ENCODE measurements at regions not wholly inside any gene's neighbourhood (a gene's known extent, or its start where the extent isn't known, plus 50 kb on each side); places are given as distances from the start of the nearest gene placed in this dataset.
"Not testable (repeated sequence)": the region's sequence is repeated elsewhere in the genome, so short reads cannot be mapped to it uniquely, and the experiment has no call there.

DNA sequence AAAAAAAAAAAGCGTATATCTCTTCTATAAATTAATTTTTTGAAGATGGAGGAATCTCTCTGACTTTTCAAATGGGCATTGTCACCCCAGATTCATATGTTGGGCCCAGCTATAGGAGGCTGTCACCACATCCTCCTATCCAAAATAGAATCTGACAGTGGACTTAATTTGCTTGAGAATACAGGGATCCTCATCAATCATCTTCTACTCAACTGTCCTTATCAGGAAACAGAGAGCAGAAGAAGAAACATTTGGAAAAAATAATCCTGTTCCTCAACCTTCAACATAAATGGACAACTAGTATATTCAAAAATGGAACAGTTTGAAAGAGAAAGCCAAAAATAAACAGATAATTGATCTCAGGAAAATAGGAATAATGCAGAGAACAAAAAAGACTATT, 725.4 kb upstream of the INTU start:
- no peak overlapping the region for H3K27ac Mint-ChIP-seq
- peaks cover 9 to 13% of the 10 kb centered on the region in 2 donors for H3K9me3 Mint-ChIP-seq
- ATAC-seq = no peak
- H3K36me3 Mint-ChIP-seq = no peaks in the 10 kb centered on the region
- DNase-seq (ENCODE audit: low spot score in 2 of 2) = no peak

DNA sequence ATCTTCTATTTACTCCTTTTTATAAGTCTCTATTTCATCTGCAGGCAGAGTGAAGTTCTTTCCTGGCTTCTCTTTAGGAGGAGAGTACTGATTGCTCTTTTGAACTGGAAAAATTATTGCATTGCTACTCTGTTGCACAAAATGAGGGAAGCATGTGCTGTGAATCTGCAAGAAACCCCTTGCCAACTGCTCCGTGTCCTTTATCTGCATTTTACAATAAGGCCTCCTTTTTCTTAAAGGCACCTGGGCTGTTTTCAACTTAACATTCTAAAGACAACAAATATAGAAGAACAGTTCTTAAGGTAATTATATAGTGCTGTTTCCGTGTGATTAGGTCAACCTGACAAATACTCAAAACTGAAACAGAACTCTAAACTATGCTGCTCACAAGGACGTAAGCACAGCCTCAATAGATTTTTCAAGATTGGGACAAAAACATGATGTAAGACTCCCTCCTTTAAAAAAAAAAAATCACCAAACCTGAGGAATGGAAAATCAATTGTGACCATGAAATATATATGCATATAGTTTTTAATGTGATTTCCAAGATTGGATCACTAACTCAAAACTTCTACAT, 716.6 kb upstream of the INTU start:
- Mint-ChIP-seq H3K36me3 (peaks cover 0 to 4% of the 10 kb centered on the region in 2 donors), H3K9me3 (peaks cover 10 to 14% of the 10 kb centered on the region in 2 donors)
- no peak for ATAC-seq

DNA sequence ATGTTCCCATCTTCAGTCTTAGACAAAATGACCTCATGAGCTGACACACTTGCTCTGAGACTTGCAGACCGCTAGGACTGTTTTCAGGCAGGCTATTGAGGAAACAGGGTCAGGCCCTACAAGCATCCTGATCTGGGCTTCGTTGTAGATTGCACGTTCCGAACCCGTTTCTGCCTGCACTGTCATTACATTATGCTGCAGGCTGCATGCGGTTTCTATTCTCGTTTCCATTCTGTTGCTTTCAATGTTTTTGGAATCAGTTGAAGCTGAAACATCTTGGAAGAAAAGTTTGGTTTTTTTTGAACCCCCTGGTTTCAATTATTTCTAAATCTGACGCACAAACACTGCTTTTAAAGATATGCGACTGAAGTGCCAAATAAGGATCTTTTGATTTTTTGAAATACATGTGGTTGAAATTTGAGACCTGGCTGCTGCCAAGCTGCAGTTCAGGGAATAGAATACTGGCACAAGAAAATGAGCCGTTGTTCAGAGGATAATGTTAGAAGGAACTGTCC, 716.1 kb upstream of the INTU start:
- H3K27ac Mint-ChIP-seq = no peak overlapping the region
- no peak for DNase-seq (ENCODE audit: low spot score in 2 of 2)
- peaks cover 10 to 14% of the 10 kb centered on the region in 2 donors for H3K9me3 Mint-ChIP-seq
- no peak for ATAC-seq
- H3K36me3 Mint-ChIP-seq = peaks cover 0 to 4% of the 10 kb centered on the region in 2 donors

More for the DNA sequence above, 716.6 kb upstream of the INTU start:
- H3K27ac Mint-ChIP-seq = no peak overlapping the region
- no peak for DNase-seq (ENCODE audit: low spot score in 2 of 2)

DNA sequence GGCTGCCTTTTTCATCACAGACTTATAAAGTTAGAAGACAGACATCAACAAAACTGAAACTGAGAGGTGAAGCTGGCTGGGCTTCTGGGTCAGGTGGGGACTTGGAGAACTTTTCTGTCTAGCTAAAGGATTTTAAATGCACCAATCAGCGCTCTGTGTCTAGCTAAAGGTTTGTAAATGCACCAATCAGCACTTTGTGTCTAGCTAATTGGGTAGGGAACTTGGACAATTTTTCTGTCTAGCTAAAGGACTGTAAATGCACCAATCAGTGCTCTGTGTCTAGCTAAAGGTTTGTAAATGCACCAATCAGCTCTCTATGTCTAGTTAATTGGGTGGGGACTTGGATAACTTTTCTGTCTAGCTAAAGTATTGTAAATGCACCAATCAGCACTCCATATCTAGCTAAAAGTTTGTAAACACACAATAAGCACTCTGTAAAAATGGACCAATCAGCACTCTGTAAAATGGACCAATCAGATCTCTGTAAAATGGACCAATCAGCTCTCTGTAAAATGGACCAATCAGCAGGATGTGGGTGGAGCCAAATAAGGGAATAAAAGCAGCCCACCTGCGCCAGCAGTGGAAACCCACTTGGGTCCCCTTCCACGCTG, 710.3 kb upstream of the INTU start:
- DNase-seq (ENCODE audit: low spot score in 2 of 2); H3K27ac Mint-ChIP-seq; H3K36me3 Mint-ChIP-seq; ATAC-seq: not testable (repeated sequence)
- peaks cover 0 to 13% of the 10 kb centered on the region in 2 donors for H3K9me3 Mint-ChIP-seq

DNA sequence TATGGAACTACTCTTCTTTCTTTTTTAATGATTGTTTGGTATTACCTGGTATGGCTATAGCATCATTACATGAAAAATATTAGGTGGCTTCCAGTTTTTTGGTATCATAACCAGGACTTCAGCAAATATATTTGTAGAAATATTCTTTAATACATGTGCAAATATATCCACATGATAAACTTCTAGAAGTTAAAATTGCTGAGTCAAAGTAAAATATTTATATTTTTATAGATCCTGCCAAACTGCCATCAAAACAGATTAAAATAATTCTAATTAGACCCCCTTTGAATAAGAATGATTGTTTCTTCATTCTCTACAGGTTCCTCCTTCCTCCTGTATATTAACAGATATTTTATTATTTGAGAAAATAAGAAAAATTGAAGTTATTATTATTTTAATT, 708.5 kb upstream of the INTU start:
- H3K36me3 Mint-ChIP-seq = no peaks in the 10 kb centered on the region
- no peak overlapping the region for H3K27ac Mint-ChIP-seq
- H3K9me3 Mint-ChIP-seq = peaks cover 0 to 4% of the 10 kb centered on the region in 2 donors
- DNase-seq (ENCODE audit: low spot score in 2 of 2) = no peak
- ATAC-seq = no peak

DNA sequence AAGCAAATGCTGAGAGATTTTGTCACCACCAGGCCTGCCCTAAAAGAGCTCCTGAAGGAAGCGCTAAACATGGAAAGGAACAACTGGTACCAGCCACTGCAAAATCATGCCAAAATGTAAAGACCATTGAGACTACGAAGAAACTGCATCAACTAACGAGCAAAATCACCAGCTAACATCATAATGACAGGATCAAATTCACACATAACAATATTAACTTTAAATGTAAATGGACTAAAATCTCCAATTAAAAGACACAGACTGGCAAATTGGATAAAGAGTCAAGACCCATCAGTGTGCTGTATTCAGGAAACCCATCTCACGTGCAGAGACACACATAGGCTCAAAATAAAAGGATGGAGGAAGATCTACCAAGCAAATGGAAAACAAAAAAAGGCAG, 702.7 kb upstream of the INTU start:
- not testable (repeated sequence) for H3K36me3 Mint-ChIP-seq, H3K9me3 Mint-ChIP-seq, ATAC-seq

DNA sequence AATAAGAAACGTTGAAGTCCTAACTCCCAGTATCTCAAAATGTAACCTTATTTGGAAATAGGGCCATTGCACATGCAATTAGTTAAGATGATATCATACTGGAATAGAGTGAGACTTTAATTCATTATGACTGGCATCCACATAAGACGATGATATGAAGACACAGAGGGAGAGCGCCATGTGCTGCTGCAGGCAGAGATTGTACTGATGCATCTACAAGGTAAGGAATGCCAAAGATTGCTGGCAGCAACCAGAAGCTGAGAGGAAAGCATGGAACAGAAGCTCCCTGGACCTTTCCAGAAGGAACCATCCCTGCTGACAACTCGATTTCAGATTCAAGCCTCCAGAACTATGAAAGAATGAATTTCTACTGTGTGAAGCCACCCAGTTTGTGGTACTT, 697.0 kb upstream of the INTU start:
- H3K36me3 Mint-ChIP-seq = no peaks in the 10 kb centered on the region
- H3K27ac Mint-ChIP-seq = no peak overlapping the region
- DNase-seq (ENCODE audit: low spot score in 2 of 2) (no peak), ATAC-seq (no peak)
- H3K9me3 Mint-ChIP-seq = peaks cover 6 to 13% of the 10 kb centered on the region in 2 donors

More for the DNA sequence above, 702.7 kb upstream of the INTU start:
- not testable (repeated sequence) for DNase-seq (ENCODE audit: low spot score in 2 of 2); H3K27ac Mint-ChIP-seq

DNA sequence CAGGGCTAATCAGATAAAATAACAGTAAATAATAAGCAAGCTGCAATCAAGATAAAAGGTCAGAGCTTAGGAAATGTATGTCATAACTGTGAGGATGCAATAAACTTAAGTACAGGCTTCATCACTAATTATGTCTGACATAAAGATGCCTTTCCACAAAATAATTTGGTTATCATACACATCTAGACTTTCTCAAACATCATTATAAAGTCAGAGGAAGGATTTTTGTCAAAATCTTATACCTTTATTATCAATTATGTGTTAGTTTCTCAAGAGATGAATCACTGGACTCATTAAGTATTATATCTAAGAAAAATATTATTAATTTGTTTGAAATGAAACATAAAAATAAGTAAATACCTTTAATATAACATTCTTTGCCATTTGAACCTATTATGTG, 695.4 kb upstream of the INTU start:
- Mint-ChIP-seq H3K9me3 (peaks cover 9 to 20% of the 10 kb centered on the region in 2 donors), H3K27ac (no peak overlapping the region), H3K36me3 (no peaks in the 10 kb centered on the region)
- ATAC-seq (no peak), DNase-seq (ENCODE audit: low spot score in 2 of 2) (no peak)

DNA sequence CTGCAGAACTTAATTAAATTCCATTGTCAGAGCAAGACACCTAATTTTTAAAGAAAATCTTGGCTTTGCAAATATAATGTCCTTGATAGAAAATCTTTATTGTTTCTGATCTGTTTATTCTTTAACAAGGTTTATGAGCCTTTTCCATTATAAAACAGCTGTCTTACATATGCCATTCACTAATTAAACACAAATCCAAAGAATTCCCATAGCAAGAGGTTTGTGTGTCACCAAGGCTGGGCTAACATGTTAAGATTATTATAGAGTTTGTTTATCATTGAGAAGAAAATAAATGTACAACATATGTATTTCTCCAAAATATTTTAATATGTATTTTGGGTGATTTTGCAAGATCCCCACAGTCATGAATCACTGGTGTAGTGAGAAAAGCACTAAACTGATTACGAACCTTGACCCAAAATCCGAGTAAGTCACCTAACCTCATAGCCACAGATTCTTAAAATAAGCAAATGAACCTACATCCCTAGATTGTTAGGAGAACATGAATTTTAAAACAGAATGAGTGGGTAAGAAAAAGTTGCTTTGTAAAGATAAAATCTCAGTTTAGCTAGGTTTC, 694.8 kb upstream of the INTU start:
- Mint-ChIP-seq H3K9me3 (peaks cover 9 to 21% of the 10 kb centered on the region in 2 donors), H3K27ac (no peak overlapping the region), H3K36me3 (no peaks in the 10 kb centered on the region)
- DNase-seq (ENCODE audit: low spot score in 2 of 2) (no peak), ATAC-seq (no peak)

DNA sequence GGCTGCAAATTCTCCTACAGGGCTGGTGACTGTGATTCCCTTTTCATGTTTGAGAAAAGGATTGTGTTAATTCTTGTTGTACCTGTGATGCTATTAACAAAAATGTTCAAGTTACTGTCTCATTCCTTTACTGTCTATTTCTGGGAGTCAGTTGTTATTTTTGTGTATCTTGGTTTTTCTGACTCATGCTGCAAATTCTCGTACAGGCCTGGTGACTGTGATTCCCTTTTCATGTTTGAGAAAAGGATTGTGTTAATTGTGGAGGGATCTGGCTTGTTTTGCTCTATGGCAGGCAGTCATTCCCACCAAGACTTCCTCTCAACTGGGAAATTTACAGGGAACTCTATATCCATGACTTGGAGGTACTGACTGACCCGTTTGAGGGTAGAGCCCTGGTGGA, 693.4 kb upstream of the INTU start:
- DNase-seq (ENCODE audit: low spot score in 2 of 2) (no peak), ATAC-seq (no peak)
- H3K27ac Mint-ChIP-seq = no peak overlapping the region
- no peaks in the 10 kb centered on the region for H3K36me3 Mint-ChIP-seq
- H3K9me3 Mint-ChIP-seq = peaks cover 9 to 21% of the 10 kb centered on the region in 2 donors

DNA sequence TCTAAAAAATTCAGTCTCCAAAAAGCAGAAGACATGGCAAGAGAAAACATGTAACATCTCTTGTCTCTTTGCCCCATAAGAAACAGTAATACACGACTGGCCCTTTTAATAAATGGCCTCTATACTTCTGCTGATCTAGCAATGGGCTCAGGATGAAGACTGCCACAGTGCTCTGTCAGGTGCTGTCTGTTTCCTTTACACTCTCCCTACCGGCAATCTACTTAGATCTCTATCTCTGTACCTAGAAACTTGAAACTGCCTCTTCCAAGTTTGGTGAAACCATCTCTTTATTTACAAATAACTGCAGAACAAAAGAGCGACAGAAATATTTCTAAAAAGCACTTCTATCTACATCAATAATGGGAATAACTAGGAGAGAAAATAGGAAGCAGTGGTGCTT, 685.2 kb upstream of the INTU start:
- ATAC-seq (no peak), DNase-seq (ENCODE audit: low spot score in 2 of 2) (no peak)
- Mint-ChIP-seq H3K9me3 (peaks cover 4 to 9% of the 10 kb centered on the region in 2 donors), H3K27ac (no peak overlapping the region), H3K36me3 (no peaks in the 10 kb centered on the region)

DNA sequence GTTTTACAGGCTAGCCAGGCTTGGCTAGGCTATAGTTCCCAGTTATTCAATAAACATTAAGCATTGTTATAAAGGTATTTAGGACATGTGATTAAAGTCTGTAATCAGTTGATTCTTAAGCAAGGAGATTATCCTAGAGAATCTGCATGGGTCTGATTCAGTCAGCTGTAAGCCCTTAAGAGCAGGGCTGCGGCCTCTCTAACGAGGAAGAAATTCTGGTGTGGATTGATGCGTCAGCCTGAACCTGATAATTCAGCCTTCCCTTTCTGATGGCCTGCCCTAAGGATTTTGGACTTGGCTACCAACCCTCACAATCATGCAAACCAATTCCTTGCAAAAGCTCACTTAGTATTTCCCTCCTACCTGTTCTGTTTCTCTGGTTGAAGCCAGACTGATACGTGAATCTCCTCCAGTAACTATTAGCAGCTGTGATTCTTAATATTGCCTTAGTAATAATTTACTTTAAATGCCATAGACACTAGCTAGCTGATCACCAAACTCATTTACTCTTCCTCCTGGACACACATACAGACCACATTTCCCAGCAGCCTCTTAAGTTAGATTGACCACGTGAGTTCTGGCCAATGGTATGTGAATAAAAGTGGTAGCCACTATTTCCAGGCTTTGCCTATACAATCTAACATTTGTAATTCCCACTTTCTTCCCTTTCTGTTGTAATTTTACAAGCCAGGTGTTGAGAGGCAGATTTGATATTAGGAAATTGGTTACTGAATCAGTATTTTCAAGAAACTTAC, 678.0 kb upstream of the INTU start:
- DNase-seq (ENCODE audit: low spot score in 2 of 2) (no peak), ATAC-seq (no peak)
- peaks cover 0 to 10% of the 10 kb centered on the region in 2 donors for H3K9me3 Mint-ChIP-seq
- H3K36me3 Mint-ChIP-seq = peaks cover 0 to 5% of the 10 kb centered on the region in 2 donors
- H3K27ac Mint-ChIP-seq = no peak overlapping the region

DNA sequence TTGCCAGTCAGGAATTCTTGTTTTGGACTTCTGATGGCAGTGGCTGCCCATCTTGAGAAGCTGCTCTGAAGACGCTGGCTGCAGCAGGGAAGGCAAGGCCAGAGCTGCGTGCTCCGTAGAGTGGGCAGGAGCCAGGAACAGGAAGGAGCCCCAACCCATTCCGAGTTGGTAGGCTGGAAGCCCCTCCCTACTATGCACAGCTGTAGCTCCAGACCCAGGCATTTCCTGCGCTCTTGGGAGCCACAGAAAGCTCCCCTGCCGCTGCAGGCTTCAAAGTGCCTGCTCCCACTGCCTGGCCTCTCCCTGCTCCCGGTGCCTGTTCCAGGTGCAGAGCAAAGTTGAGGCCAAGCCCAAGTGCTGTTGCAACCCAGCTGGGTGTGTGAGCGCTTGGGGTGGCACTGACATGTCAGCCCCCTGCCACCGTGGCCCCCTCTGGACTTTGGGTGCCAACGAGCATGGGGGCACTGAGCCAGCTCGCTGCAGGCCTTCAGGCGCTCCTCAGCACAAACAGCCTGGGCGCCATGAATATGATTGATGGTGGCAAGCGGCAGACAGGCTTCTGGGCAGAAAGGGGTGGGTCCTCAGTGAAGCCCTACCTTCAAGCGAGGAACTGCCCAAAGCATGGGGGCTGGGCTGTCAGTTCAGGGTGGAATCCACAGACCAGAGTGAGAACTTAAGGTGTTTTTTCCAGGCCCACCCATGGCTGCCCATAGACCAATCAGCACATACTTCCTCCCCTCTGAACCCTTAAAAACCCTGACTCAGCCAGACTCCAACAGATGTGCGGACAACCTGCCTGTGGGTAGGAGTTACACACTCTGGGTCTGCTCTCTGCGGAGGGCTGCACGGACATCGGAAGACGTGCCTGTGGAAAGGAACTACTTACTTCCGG, 677.2 kb upstream of the INTU start:
- no peak for ATAC-seq
- H3K36me3 Mint-ChIP-seq = peaks cover 0 to 5% of the 10 kb centered on the region in 2 donors
- H3K9me3 Mint-ChIP-seq = peaks cover 0 to 10% of the 10 kb centered on the region in 2 donors
- DNase-seq (ENCODE audit: low spot score in 2 of 2) = no peak
- no peak overlapping the region for H3K27ac Mint-ChIP-seq

DNA sequence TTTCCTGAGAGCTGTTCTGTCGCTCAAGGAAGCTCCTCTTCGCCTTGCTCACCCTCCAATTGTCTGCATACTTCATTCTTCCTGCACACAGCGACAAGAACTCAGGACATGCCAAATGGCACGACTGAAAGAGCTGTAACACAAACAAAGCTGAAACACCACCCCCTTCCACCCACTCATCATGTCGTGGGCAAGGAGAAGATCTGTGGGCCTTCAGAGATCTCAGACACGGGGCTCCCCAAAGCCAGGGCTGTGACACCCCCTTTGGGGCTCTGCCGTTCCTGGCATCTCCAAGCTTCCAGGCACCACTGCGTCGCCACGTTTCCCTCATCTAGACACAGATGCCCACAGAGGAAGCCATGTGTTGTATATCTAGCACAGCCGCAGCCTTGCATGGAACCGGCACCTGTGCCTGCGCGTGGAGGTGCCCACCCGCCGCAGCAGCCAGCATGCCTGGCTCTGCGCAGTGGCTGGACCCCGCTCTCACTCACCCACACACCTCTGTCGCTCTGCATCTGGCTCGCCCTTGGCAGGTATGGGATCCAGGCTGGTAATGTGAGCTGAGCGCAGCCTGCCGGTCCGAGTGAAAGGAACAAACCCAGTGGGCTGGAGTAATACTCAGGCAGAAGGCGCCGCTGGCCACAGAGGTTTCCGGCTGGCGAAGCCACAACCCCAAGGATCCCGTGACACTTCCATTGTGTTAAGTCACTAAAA, 676.4 kb upstream of the INTU start:
- Mint-ChIP-seq H3K27ac (no peak overlapping the region), H3K9me3 (peaks cover 0 to 10% of the 10 kb centered on the region in 2 donors), H3K36me3 (peaks cover 0 to 5% of the 10 kb centered on the region in 2 donors)
- no peak for DNase-seq (ENCODE audit: low spot score in 2 of 2)
- ATAC-seq = no peak

DNA sequence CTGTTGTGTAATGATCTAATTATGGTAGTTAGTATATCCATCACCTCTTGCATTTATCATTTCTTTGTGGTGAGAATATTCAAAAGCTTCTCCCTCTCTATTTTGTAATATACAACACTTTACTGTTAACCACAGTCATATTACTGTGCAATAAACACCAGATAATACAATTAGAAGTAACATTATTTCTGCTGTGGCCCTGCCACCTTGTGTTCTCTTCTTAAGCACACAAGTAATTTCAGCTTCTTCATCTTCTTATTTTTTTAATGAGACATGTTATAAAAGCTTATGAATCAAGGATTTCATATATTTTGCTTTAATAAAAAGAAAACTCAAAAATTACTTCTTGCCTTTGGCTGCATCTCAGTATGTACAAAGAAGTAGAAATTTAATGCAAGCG, 675.2 kb upstream of the INTU start:
- DNase-seq (ENCODE audit: low spot score in 2 of 2) = no peak
- ATAC-seq = no peak
- H3K9me3 Mint-ChIP-seq = peaks cover 0 to 6% of the 10 kb centered on the region in 2 donors
- H3K27ac Mint-ChIP-seq = no peak overlapping the region
- H3K36me3 Mint-ChIP-seq = peaks cover 0 to 5% of the 10 kb centered on the region in 2 donors

DNA sequence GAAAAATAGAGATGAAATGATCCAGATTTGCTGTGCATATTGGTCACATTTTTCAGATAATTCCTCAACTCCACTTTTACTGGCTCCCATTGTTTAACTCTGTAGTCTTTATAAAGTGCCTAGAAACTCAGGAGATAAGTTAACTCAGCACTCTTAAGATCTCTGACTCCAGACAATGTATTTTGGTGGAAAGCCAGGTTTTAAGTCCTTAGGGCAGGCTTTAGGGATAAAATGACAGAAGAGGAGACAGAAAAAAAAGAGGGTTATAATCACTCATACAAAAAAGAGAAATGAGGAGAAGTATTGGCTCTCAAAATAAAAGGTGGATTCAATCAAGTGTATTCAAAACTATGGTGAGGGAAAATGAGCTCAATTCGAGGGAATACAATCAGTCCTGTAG, 674.8 kb upstream of the INTU start:
- ATAC-seq (no peak), DNase-seq (ENCODE audit: low spot score in 2 of 2) (no peak)
- H3K27ac Mint-ChIP-seq = no peak overlapping the region
- H3K9me3 Mint-ChIP-seq = peaks cover 0 to 6% of the 10 kb centered on the region in 2 donors
- H3K36me3 Mint-ChIP-seq = peaks cover 0 to 5% of the 10 kb centered on the region in 2 donors

All from activated naive CD4-positive, alpha-beta T cell treated with anti-CD3 and anti-CD28 coated beads, Interleukin-2, amount 50 U/mL, for 72 hours (primary cell).